HG02973 (cell line): ENCODE measurements at regions not wholly inside any gene's neighbourhood (a gene's known extent, or its start where the extent isn't known, plus 50 kb on each side); places are given as distances from the start of the nearest gene placed in this dataset.
"Not testable (repeated sequence)": the region's sequence is repeated elsewhere in the genome, so short reads cannot be mapped to it uniquely, and the experiment has no call there.

ENCODE experiments used
- ATAC-seq: cut with Tn5 transposase; IDR thresholded peaks from one replicate; pipeline ENCODE4 v1.9.1; 2021; ENCODE audit warnings: moderate library complexity; ENCODE audit not compliant: unreplicated experiment

DNA sequence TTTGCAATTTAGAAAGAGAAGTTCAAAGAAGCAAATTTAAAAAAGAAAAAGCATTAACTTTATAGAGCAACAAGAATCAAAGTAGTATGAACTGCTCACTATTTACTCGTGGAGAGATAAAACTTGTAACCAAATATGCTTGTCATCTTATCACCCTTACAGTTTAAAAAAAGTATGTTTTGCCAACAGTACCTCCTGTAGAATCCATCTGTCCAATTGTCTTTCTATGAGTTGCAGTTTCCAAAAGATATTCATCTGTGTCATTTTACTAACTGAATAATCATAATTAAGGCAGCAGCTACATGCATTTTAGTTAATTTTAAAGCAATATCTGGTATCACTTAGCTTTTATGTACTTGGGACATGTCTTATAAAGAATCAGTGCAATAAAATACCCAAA is 1112.3 kb downstream of the DSC3 start:
- ATAC-seq: no peak

DNA sequence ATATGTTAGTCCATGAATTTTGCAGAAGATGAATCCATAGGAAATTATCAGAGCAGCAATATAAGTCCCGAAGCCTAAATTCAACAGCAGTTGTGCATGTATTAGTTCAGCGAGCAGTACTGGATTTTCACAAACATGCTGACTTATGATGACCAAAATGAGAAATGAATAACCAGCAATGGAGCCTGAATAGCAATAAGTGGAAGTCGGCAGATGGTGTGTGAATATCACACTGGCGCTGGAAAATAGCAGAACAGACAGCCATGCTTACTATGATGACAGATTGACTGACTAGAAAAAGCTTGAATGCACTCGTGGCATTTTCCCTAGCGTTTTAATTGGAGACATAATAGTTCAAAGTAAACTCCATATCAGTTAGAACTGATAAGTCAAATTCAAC is 1114.5 kb downstream of the DSC3 start:
- no peak for ATAC-seq

DNA sequence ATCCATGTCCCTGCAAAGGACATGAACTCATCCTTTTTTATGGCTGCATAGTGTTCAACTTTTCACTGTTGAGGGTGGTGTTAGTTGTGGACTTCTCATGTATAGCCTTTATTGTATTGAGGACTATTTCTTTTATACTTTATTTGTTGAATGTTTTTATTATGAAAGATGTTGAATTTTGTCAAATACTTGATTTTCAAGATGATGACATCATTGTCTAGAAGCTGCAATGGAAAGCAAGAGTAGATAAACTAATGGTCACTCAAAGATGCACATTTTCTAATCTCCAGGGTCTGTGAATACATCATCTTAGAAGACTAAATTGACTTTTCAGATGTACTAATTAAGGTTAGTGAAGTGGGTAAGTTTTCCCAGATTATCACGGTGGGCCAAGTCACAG is 1117.0 kb downstream of the DSC3 start:
- no peak for ATAC-seq

DNA sequence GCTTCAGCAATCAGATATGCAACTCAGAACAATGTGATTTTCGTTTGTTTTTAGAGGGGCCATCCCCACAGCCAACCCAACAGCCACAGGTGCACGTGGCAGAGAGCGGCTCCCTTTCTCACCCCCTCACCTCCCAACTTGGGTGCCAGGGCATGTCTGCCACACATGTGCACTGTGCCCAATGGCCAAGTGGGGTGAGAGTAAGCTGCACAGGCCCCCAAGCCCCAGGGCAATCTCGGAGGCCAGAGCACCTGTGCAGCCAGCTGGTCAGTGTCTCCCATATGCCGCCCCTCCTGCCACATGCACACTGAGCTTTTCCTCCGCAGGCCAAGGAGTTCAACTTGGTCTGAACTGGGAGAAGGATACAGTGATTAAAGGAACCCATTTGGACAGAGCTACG is 1130.2 kb downstream of the DSC3 start:
- no peak for ATAC-seq

DNA sequence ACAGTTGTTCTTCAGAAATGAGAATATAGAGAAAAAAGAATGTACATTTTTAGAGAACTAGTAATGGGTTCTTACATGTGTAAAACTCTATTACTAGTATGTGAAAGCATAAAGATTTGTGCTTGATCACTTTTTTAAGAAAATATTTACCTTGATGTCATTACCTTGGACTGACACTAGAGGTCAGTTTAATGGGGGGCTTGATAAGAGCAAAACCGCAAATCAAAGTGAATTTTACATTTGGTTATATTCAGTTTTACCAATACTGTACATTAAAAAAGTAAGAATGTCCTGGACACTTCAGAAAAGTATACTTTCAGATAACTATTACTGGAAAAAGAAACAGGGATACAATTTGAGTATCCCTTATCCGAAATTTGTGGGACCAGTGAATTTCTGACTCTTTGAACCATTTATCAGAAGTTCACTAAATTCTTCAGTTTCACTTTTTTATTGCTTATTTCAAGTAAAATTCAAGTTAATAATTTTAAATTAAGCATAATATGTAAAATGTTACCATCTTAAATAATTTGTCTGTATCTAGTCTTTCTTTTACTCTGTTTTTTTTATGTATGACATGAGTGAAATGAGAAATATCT is 1149.5 kb downstream of the DSC3 start:
- ATAC-seq: no peak

DNA sequence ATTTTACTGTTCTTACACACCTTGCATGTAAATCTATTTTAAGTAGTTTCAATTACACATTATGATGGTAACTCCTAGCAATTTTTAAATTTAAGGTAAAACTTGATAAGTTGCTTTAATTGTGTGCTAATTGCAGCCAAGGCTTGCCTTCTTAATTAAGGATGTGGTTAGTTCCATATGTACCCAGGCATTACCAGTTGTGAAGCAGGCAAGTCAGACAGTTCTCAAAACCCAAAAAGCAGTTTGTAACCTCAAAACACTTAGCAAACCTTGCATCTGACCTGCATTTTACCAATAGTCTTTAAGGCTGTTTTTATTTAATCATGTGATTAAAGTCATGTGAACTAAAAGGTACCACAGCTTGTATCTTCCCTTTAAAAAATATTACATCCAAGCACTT is 1159.4 kb downstream of the DSC3 start:
- no peak for ATAC-seq

DNA sequence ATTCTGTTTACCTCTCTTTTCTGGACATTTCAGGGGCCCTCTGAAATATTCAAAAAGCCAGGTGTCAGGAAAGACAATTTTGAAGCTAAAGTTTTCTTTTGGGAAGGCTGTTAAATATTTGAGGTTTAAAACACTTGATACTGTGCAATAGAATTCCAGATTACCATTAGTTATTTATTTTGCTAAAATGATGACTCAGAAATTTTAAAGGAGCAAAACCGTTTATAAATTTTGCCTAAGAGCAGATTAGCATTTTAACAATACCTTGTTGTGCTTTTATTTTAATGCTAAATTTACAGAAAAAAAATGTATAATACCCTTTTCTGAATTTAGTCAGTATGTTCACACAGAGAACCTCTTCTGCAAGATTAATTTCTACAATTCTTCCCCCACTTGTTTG is 1159.9 kb downstream of the DSC3 start:
- ATAC-seq: no peak

DNA sequence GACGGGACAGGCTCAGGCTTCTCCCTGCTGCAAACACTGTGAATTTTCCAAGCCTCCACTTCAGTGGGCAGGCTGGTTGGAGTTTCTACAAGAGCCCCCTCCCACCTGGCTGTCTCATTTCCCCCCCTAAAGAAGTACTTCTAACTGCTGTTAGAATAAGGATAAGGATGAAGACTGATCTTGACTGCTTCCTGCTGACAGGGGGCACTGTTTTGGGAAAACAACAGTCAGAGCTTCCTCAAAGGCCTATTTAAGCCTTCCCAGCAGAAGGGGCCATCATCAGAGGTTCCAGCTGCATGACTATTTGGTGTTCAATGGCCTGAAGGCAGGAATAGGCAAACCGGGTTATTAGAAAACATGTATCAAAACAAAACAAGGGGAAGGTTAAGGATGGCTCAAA is 1162.8 kb downstream of the DSC3 start:
- no peak for ATAC-seq

DNA sequence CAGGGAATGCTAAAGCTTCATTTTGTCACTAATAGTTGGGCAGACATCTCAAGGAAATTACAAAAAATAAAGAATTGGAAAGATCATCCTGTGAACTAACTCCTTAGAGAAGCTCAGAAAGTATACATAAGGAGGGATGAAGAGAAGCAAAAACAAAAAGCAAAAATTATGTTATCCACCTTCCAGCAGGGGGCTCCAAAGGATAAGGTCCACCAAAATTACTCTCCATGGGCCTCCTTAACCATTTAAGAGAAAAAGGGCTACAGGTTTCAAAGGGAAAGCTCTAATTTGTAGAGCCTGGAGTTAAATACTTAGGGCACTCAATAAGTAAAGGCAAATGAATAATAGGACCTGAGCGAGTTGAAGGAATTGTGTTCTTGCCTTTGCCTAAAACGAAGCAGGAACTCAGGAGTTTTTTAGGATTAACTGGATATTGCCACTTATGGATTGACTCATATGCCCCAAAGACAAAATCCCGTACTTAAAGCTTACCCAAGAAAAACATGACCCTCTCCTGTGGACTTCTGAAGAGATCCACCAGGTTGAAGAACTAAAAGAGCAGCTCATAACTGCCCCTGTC is 1167.9 kb downstream of the DSC3 start:
- no peak for ATAC-seq

DNA sequence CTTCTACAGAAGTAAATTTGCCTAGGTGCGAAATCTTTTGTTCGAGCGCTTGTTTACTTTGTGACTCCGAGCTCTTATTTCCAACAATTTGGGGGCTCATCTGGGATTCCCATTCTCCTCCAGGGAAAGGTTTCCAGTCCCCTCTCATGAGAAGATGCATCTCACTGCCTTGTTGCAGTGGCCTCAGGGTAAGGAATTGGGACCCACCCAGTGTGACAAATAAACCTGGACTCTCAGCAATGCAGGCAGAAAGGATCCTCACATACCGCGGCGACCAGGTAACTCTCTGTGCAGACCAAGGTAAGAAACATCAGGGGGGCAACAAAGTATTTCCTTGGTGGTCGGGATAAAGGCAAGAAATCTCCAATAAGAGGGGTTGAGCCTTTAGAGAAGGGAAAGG is 1169.3 kb downstream of the DSC3 start:
- no peak for ATAC-seq

DNA sequence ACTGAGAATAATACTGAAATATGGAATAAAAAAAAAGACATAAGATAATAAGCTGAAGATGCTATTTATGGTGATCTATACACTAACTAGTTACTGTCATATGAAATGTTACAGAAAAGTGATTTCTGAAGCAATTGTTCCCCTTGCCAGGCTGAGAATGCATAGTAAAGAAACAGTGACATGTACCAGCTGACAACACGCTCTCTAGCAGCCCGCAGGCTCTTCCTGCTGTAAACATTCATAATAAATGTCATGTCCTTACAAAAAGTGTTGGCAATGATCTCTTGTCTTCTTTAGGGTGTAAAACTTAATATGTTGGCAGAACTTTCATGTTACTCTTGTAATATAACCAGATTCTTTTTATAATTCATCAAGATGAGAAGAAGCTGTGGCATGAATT is 1171.3 kb downstream of the DSC3 start:
- ATAC-seq: no peak

DNA sequence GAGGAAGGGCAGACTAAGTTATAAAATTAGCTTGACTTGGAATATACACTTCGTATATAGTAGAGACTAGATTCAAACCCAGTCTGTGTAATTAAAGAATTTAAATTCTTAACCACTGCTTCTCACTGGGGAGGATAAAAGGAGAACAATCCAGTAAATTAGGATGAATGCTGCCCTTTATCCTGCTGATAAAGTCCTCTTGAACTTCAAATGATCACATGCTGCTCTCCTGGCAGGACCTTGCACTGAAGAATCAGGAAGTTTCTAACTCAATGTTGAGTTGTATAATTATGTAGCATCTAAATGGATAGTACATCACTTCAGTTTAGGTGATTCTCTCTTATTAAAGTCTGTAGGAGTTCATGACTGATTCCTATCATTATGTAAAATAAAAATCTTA is 1179.7 kb downstream of the DSC3 start:
- no peak for ATAC-seq

DNA sequence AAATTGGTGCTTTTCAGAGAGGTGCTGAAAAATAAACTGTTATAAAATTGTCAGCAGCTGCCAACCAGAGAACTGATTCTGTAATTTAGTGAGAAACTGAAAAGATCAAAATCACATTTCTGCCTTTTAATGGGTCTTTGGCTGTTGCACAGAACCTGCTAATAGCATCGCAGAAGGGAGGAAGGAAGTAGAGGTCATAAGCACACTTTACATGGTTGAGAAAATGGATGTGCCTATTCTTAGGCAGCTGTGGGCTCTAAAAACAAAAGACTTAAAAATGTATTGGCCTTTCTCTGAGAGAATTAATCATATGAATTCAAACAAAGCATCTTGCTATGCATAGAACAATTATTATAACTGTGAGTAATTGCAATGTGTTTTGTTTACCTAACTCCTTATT is 1186.9 kb downstream of the DSC3 start:
- ATAC-seq: no peak

DNA sequence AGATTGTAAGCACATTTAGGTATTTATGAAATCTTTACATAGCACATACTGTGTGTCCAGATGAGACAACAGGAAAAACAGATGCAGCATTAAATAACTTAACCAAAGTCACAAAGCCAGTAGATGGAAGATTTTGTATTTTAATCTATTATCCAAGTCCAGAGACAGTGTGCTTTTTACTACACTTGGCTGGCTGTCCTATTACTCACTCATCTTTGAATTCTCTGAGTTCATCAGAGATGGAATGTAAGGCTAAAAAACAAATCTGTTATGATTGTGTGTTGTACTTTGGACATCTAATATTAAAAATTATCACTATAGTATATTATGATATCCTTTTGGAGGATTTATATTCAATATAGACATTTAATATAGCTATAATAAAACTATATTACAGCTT is 1189.4 kb downstream of the DSC3 start:
- no peak for ATAC-seq

DNA sequence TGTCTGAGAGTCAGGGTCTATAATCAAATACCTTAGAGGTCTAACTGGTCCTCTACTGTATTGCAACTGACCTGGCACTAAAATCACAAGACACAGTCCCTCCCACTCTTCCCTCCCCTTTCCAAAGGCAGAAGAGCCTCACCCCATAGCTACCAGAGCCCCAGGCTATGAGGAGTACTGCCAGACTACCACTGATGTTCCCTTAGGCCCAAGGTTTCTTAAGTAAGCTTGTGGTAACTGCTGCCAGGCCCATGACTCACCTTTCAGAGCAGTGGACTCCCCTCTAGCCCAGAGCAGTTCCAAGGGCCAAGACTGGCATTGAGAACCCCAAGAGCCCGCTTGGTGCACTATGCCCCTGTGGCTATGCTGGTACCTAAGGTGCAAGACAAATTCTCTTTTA is 1193.4 kb downstream of the DSC3 start:
- ATAC-seq: no peak

DNA sequence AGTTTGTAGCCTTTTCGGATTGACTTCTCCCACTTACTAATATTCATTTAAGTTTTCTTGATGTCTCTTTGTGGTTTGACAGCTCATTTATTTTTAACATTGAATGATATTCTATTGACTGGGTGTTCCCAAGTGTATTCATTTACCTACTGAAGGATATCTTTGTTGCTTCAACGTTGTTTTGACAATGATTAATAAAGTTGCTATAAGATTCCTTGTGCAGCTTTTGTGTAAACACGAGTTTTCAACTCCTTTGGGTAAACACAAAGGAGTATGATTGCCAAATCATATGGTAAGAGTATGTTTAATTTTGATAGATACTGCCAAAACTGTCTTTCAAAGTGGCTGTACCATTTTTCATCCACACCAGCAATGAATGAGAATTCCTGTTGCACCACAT is 1200.9 kb downstream of the DSC3 start:
- ATAC-seq: no peak

DNA sequence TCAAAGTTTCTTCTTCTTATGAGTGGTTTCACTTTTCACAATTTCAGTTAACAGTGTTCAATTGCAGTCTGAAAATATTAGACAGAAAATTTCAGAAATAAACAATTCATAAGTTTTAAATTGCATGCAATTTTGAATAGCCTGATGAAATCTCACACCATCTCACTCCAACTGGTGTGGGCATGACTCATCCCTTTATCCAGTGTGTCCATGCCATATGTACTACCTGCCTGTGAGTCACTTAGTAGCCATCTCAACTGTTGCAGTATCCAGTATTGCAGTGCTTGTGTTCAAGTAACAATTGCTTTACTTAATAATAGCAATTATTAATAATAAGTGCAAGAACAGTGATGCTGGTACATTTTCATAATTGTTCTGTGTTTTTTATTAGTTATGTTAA is 1202.5 kb downstream of the DSC3 start:
- ATAC-seq: no peak

DNA sequence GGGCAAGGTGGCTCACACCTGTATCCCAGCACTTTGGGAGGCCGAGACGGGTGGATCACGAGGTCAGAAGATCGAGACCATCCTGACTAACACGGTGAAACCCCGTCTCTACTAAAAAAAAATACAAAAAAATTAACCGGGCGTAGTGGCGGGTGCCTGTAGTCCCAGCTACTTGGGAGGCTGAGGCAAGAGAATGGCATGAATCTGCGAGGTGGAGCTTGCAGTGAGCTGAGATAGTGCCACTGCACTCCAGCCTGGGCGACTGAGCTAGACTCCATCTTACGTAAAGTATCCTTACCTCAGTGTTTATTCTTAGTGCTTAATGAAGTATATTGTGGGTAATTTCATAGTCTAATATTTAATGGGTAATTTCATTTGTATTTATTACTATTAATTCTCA is 1203.6 kb downstream of the DSC3 start:
- not testable (repeated sequence) for ATAC-seq

DNA sequence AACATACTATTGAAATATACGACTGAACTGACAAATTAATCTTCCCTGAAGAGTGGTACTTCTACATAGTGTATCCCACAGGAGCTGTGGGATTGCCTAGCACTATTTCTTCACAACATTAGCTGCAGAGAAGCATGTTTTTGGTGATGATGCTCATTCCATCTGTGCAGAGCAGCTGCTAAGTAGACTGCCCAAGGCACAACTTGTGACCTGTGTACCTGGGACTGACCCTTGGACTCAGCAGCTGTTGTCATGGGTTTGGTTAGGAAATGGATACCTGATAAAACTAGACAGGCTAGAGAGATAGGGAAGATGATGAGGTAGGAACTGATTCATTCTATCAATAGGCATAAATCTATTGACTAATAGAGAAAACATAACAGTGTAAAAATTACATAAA is 1204.0 kb downstream of the DSC3 start:
- ATAC-seq: no peak

DNA sequence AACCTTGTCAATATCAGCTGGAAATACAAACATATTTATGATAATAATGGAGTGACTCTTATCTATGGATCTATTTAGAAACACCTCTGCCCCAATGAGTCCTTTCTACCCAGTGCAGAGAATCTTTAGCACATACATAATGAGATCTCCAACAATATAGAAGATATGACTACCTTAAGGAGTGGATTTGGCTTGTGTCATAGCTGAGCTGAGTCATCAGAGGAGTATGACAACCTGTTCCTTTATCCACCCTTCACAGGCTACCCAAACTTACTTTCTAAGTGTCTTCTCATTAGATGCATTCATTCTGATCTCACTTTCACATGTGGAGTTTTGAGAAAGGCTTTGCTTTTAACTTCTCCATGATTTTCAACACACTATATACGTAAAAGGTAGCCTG is 1218.9 kb downstream of the DSC3 start:
- no peak for ATAC-seq

DNA sequence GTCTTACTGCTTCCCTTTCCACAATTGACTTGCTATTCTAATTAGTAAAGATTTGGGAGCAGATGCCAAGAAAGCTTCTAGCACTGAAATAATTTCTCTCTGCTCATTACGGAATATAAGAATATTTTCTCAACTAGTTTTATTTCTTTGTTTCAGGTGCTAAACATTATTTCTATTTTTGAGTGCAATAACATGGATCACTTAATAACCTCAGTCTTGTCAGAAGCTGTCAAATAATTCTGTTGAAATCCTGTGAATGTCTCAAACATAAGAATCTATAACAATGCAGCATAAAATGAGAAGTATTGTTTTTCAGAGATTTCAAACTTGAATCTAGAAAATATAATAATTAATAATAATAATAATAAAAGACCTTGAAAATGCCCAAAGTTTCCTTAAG is 1221.0 kb downstream of the DSC3 start:
- no peak for ATAC-seq

DNA sequence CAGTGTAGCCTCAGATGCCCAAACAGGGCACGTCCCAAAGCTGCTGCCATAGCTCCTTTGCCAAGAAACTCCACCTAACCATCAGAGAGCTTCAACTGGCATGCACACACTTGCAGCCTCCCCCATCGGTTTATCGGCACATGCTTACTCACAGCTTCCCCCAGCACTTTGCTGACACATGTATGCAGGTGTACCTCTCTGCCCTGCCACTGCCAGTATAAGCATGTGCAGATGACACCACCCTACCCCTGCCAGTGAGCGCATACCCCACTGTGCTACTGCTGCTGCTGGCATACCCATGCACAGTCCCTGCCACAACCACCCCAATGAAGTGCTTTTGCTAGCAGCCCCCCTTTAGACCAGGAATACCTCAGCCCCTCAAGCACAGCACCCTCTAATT is 1231.0 kb downstream of the DSC3 start:
- no peak for ATAC-seq

DNA sequence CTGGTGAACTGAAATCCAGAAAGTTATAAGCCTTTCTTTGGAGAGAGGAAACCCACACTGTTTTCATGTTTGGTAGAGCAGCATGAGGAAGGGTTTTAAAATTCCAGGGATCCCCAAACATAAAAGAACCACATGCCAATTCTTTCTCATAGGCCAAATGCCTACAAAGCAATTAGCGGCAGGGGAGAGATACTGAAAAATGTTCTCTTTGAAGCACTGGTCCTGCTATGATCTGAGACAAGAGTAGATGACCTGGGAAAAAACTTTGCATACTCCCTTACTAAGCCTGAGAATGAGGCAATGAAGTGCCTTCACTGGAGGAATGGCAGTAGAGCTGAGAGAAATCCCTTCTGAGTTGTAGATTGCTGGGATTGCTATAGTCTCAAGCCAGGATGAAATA is 1261.7 kb downstream of the DSC3 start:
- ATAC-seq: no peak
